ENCODE measurements at regions not wholly inside any gene's neighbourhood (a gene's known extent, or its start where the extent isn't known, plus 50 kb on each side); places are given as distances from the start of the nearest gene placed in this dataset.

GRCh38 chr17:79316805-79317204 lies 242.2 kb downstream of the ENGASE start:
- TF ChIP-seq YY1 (IDR thresholded peaks at IDR 0.05; ENCODE audit: low read depth) (no peak), REST (IDR thresholded peaks at IDR 0.05; ENCODE audit: low read depth) (no peak), TAF1 (IDR thresholded peaks at IDR 0.05; ENCODE audit: low read depth) (no peak), TCF12 (IDR thresholded peaks at IDR 0.05; ENCODE audit: low read depth) (no peak)
- TF ChIP-seq, protein P1, sequence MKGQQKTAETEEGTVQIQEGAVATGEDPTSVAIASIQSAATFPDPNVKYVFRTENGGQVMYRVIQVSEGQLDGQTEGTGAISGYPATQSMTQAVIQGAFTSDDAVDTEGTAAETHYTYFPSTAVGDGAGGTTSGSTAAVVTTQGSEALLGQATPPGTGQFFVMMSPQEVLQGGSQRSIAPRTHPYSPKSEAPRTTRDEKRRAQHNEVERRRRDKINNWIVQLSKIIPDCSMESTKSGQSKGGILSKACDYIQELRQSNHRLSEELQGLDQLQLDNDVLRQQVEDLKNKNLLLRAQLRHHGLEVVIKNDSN (IDR thresholded peaks at IDR 0.05), result no peak
